Stimulated activated CD4-positive, alpha-beta T cell treated with anti-CD3 and anti-CD28 coated beads, Interleukin-15, amount 100 ng/mL, for 48 hours (primary cell): ENCODE measurements at regions not wholly inside any gene's neighbourhood (a gene's known extent, or its start where the extent isn't known, plus 50 kb on each side); places are given as distances from the start of the nearest gene placed in this dataset.

ENCODE experiments used
- DNase-seq, 2 donors: peaks; one replicate each; pipeline ENCODE4 v3.0.0-alpha.2; 2020; ENCODE audit warnings: low read depth in 2 of 2

GRCh38 chr10:130867446-130868194 lies 443.9 kb downstream of the TCERG1L start:
- DNase-seq = no peak

GRCh38 chr10:130869179-130869841 lies 442.2 kb downstream of the TCERG1L start:
- no peak for DNase-seq

GRCh38 chr10:130871406-130871805 lies 440.1 kb downstream of the TCERG1L start:
- no peak for DNase-seq

GRCh38 chr10:130873636-130874035 lies 437.9 kb downstream of the TCERG1L start:
- DNase-seq = no peak

- no peak for DNase-seq
Measured at GRCh38 chr10:130875116-130875515, 436.4 kb downstream of the TCERG1L start.

GRCh38 chr10:130875897-130876472 lies 435.5 kb downstream of the TCERG1L start:
- no peak for DNase-seq

GRCh38 chr10:130877126-130877525 lies 434.4 kb downstream of the TCERG1L start:
- DNase-seq = no peak

- DNase-seq = no peak
Measured at GRCh38 chr10:130878131-130878530, 433.4 kb downstream of the TCERG1L start.

- no peak for DNase-seq
Measured at GRCh38 chr10:130882906-130883305, 428.6 kb downstream of the TCERG1L start.

- no peak for DNase-seq
Measured at GRCh38 chr10:130884456-130884855, 427.1 kb downstream of the TCERG1L start.

GRCh38 chr10:130885021-130885655 lies 426.4 kb downstream of the TCERG1L start:
- no peak for DNase-seq

GRCh38 chr10:130887170-130887569 lies 424.4 kb downstream of the TCERG1L start:
- DNase-seq = no peak

- DNase-seq = no peak
Measured at GRCh38 chr10:130888493-130888892, 423.0 kb downstream of the TCERG1L start.

- no peak for DNase-seq
Measured at GRCh38 chr10:130889240-130889639, 422.3 kb downstream of the TCERG1L start.

- DNase-seq = no peak
Measured at GRCh38 chr10:130889780-130890179, 421.7 kb downstream of the TCERG1L start.

- DNase-seq = no peak
Measured at GRCh38 chr10:130891066-130891465, 420.5 kb downstream of the TCERG1L start.

- DNase-seq = no peak
Measured at GRCh38 chr10:130894471-130894870, 417.1 kb downstream of the TCERG1L start.

- no peak for DNase-seq
Measured at GRCh38 chr10:130895161-130895560, 416.4 kb downstream of the TCERG1L start.

- DNase-seq = no peak
Measured at GRCh38 chr10:130897815-130898214, 413.7 kb downstream of the TCERG1L start.

GRCh38 chr10:130898381-130898780 lies 413.1 kb downstream of the TCERG1L start:
- DNase-seq = no peak

GRCh38 chr10:130899856-130900255 lies 411.7 kb downstream of the TCERG1L start:
- DNase-seq = no peak

- DNase-seq = no peak
Measured at GRCh38 chr10:130900441-130901160, 410.9 kb downstream of the TCERG1L start.
